Panc1 (cell line): ENCODE measurements at regions not wholly inside any gene's neighbourhood (a gene's known extent, or its start where the extent isn't known, plus 50 kb on each side); places are given as distances from the start of the nearest gene placed in this dataset.

ENCODE experiments used
- ATAC-seq: fragments of 200-7000 bp; cut with Tn5 transposase; 2 replicates; pipeline ENCODE4 v1.9.1; 2020; ENCODE audit warnings: mild to moderate bottlenecking, moderate library complexity
- BruUV-seq: library from RNA; stranded (reverse); fragments of 400-500 nt; replicated peaks from 2 replicates; lab custom pipeline; 2021; lab: Mats Ljungman, UMichigan
- CTCF ChIA-PET: fragments of 300-600 bp; sonication (Branson Sonifier 250); formaldehyde crosslinking; loops from one replicate; lab custom pipeline; 2022; ENCODE audit warnings: antibody characterized with exemption; lab: Charles Lee
- POLR2A ChIA-PET: fragments of 300-600 bp; sonication (Branson Sonifier 250); formaldehyde crosslinking; loops from one replicate; lab custom pipeline; 2022; ENCODE audit warnings: antibody characterized with exemption; lab: Charles Lee
- DNase-seq: peaks from one replicate; pipeline ENCODE4 v3.0.0-alpha.2; 2010; ENCODE audit warnings: low read depth, low spot score
- H3K27ac ChIP-seq: 2 replicates; pipeline ENCODE4 v1.5.1; 2011; ENCODE audit warnings: mild to moderate bottlenecking, low read length, inconsistent platforms
- H3K27me3 ChIP-seq: fragments of 200-500 bp; sonication (Bioruptor generic); 2 replicates; pipeline ENCODE4 v1.6.0; 2014; ENCODE audit warnings: low read length, inconsistent platforms; ENCODE audit not compliant: control insufficient read depth, insufficient read depth
- H3K36me3 ChIP-seq: fragments of 200-500 bp; sonication (Bioruptor generic); 2 replicates; pipeline ENCODE4 v1.5.1; 2014; ENCODE audit warnings: inconsistent platforms, mild to moderate bottlenecking, low read length, moderate library complexity; ENCODE audit not compliant: control insufficient read depth, insufficient read depth
- H3K4me1 ChIP-seq: 2 replicates; pipeline ENCODE4 v1.5.1; 2011; ENCODE audit warnings: inconsistent platforms, mild to moderate bottlenecking, low read length, moderate library complexity; ENCODE audit not compliant: control insufficient read depth, insufficient read depth
- H3K4me3 ChIP-seq, 2 experiments: 2 replicates each; pipeline ENCODE4 v1.5.1; 2011 to 2012; ENCODE audit warnings: low read depth in 2 of 2, low read length in 2 of 2, mild to moderate bottlenecking in 2 of 2, inconsistent platforms in 1 of 2, moderate library complexity in 1 of 2
- H3K9me3 ChIP-seq: fragments of 200-500 bp; sonication (Bioruptor generic); 2 replicates; pipeline ENCODE4 v1.5.1; 2014; ENCODE audit warnings: low read depth, mild to moderate bottlenecking, inconsistent platforms, low read length, moderate library complexity; ENCODE audit not compliant: control insufficient read depth, insufficient read depth
- POLR2AphosphoS5 ChIP-seq: IDR thresholded peaks from 2 replicates; pipeline ENCODE4 v1.6.1; 2012; ENCODE audit warnings: mild to moderate bottlenecking, low read depth, low read length, moderate library complexity
- SIN3A ChIP-seq: IDR thresholded peaks from 2 replicates; pipeline ENCODE4 v1.6.1; 2012; ENCODE audit warnings: low read depth, mild to moderate bottlenecking, low read length, moderate library complexity, borderline replicate concordance; ENCODE audit not compliant: insufficient read depth
- TCF7L2 ChIP-seq: IDR thresholded peaks from 2 replicates; pipeline ENCODE4 v1.6.1; 2011; ENCODE audit warnings: mild to moderate bottlenecking, low read depth, low read length, inconsistent platforms
- in situ Hi-C: cut with HindIII; loops from 2 replicates; pipeline ENCODE4 v1.10.0; 2016; ENCODE audit warnings: low sequenced_read_pairs, low pct_unique_long_range_greater_than_20kb
- intact Hi-C: fragments of 100-400 bp; cut with micrococcal nuclease; formaldehyde crosslinking; loops from one replicate; pipeline ENCODE4 v1.10.0; 2022; ENCODE audit not compliant: unreplicated experiment
- TF ChIP-seq, protein P1 (sequence below), 2 experiments: IDR thresholded peaks; 2 replicates each; pipeline ENCODE4 v1.6.1; 2011 to 2012; ENCODE audit warnings: low read depth in 2 of 2, control low read depth in 1 of 2, low read length in 1 of 2, mild to moderate bottlenecking in 1 of 2, moderate library complexity in 1 of 2; ENCODE audit not compliant: insufficient read depth in 1 of 2
- TF ChIP-seq, protein P2 (sequence below): fragments of 450-650 bp; IDR thresholded peaks from 2 replicates; pipeline ENCODE4 v1.5.1; 2017; ENCODE audit warnings: mild to moderate bottlenecking

DNA sequence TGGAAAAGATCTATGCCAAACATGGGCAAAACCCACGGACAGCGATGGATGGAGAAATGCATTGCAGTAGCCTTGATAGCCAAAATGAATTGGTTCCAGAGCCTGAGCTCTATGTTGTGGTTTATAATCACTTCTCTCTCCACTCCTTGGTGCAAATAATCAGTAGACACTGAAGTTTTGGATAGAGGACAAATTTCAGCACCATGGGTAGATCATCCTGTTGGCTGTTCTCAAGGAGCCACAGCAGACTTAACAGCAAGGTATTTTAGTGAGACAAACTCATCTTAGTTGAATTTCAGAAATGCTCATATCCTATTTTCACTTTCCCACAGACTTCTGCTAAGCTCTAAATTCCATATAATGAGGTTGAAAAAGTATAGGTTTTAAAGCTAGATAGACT is 88.3 kb upstream of the CCL1 start:
- intact Hi-C loops: no loop called here
- ATAC-seq: no peak
- POLR2A ChIA-PET: no interaction called here
- in situ Hi-C loops: no loop called here
- Histone ChIP-seq H3K36me3 (no peaks in the 10 kb centered on the region), H3K27me3 (peaks cover 17% of the 10 kb centered on the region), H3K9me3 (no peaks in the 10 kb centered on the region), H3K4me1 (no peaks in the 10 kb centered on the region), H3K4me3 (no peak overlapping the region), H3K27ac (no peak overlapping the region)
- BruUV-seq: no TSS peak
- no peak for TF ChIP-seq TCF7L2
- TF ChIP-seq, protein P1, sequence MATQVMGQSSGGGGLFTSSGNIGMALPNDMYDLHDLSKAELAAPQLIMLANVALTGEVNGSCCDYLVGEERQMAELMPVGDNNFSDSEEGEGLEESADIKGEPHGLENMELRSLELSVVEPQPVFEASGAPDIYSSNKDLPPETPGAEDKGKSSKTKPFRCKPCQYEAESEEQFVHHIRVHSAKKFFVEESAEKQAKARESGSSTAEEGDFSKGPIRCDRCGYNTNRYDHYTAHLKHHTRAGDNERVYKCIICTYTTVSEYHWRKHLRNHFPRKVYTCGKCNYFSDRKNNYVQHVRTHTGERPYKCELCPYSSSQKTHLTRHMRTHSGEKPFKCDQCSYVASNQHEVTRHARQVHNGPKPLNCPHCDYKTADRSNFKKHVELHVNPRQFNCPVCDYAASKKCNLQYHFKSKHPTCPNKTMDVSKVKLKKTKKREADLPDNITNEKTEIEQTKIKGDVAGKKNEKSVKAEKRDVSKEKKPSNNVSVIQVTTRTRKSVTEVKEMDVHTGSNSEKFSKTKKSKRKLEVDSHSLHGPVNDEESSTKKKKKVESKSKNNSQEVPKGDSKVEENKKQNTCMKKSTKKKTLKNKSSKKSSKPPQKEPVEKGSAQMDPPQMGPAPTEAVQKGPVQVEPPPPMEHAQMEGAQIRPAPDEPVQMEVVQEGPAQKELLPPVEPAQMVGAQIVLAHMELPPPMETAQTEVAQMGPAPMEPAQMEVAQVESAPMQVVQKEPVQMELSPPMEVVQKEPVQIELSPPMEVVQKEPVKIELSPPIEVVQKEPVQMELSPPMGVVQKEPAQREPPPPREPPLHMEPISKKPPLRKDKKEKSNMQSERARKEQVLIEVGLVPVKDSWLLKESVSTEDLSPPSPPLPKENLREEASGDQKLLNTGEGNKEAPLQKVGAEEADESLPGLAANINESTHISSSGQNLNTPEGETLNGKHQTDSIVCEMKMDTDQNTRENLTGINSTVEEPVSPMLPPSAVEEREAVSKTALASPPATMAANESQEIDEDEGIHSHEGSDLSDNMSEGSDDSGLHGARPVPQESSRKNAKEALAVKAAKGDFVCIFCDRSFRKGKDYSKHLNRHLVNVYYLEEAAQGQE (IDR thresholded peaks at IDR 0.05; ENCODE audit: insufficient read depth in 1 of 2, low read depth in 2 of 2, low read length in 1 of 2): peak; percentile 60 to 64; a peak in 3 of 4 replicates
- DNase-seq: no peak
- CTCF ChIA-PET: no interaction called here

DNA sequence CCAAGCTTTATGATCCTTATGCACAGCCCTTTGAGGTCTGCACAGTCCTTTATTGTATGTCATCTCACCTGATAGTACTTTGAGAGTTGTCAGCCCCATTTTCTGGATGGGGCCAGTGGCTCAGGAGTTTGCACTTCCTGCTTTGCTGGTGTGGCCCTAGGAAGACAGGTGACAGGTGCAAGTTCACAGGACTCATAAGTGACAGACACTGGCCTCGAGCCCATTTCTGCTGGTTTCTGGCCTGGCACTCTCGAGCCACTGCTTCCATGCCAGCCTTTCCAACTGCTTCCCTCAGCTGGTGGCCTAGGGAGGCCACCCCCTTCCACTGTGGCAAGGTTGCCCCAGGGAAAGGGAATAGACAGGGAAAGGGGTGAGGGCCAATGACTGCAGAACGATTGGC is 84.4 kb upstream of the CCL1 start:
- in situ Hi-C loops (no loop called here), intact Hi-C loops (loop anchor here (10.0 kb wide), 2 partner anchors 187 to 447 kb away; no protein-coding TSS in a partner anchor)
- peaks cover 13% of the 10 kb centered on the region for H3K27me3 ChIP-seq
- DNase-seq (no peak), ATAC-seq (no peak)
- TF ChIP-seq, protein P2, sequence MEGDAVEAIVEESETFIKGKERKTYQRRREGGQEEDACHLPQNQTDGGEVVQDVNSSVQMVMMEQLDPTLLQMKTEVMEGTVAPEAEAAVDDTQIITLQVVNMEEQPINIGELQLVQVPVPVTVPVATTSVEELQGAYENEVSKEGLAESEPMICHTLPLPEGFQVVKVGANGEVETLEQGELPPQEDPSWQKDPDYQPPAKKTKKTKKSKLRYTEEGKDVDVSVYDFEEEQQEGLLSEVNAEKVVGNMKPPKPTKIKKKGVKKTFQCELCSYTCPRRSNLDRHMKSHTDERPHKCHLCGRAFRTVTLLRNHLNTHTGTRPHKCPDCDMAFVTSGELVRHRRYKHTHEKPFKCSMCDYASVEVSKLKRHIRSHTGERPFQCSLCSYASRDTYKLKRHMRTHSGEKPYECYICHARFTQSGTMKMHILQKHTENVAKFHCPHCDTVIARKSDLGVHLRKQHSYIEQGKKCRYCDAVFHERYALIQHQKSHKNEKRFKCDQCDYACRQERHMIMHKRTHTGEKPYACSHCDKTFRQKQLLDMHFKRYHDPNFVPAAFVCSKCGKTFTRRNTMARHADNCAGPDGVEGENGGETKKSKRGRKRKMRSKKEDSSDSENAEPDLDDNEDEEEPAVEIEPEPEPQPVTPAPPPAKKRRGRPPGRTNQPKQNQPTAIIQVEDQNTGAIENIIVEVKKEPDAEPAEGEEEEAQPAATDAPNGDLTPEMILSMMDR: no peak
- TF ChIP-seq POLR2AphosphoS5: no peak
- TF ChIP-seq, protein P1 (IDR thresholded peaks at IDR 0.05; ENCODE audit: insufficient read depth in 1 of 2, low read depth in 2 of 2, low read length in 1 of 2): no peak
- no peak for TF ChIP-seq SIN3A
- TF ChIP-seq TCF7L2: no peak
- BruUV-seq: no TSS peak
- POLR2A ChIA-PET: no interaction called here
- H3K36me3 ChIP-seq: no peaks in the 10 kb centered on the region
- CTCF ChIA-PET: no interaction called here
- H3K4me1 ChIP-seq: no peaks in the 10 kb centered on the region
- H3K4me3 ChIP-seq: no peak overlapping the region
- H3K9me3 ChIP-seq: no peaks in the 10 kb centered on the region
- H3K27ac ChIP-seq: no peak overlapping the region
